Mucosa of descending colon (tissue), 3 donors: ENCODE measurements at regions not wholly inside any gene's neighbourhood (a gene's known extent, or its start where the extent isn't known, plus 50 kb on each side); places are given as distances from the start of the nearest gene placed in this dataset.

Source experiments
- ATAC-seq: fragments of 200-7000 bp; cut with Tn5 transposase; one replicate; pipeline ENCODE4 v1.9.1; 2020; ENCODE audit warnings: mild to moderate bottlenecking, moderate library complexity
- DNase-seq, 3 donors: peaks; one replicate each; pipeline ENCODE4 v3.0.0-alpha.2; 2020
- H3K36me3 ChIP-seq: fragments of 200-600 bp; one replicate; pipeline ENCODE4 v1.8.0; 2021; ENCODE audit warnings: low read depth, mild to moderate bottlenecking
- H3K4me1 ChIP-seq: fragments of 200-600 bp; one replicate; pipeline ENCODE4 v1.8.0; 2021; ENCODE audit warnings: low read depth, mild to moderate bottlenecking
- H3K4me3 ChIP-seq: fragments of 200-600 bp; one replicate; pipeline ENCODE4 v1.8.0; 2021; ENCODE audit warnings: mild to moderate bottlenecking
- H3K9me3 ChIP-seq: fragments of 200-600 bp; one replicate; pipeline ENCODE4 v1.8.0; 2021; ENCODE audit warnings: mild to moderate bottlenecking
- CTCF ChIP-seq: fragments of 200-600 bp; IDR thresholded peaks from one replicate; pipeline ENCODE4 v1.8.0; 2022; ENCODE audit warnings: antibody characterized with exemption, mild to moderate bottlenecking
- intact Hi-C, 2 donors: fragments of 100-400 bp; cut with DNase I in 1 of 2; cut with micrococcal nuclease in 1 of 2; formaldehyde crosslinking; loops; one replicate each; pipeline versions ENCODE4 v1.11.0 to v1.11.1; 2022; cut with DNase I, micrococcal nuclease
- donor health status: DM: no; HTN: no; CAD: no; lungs with moderate emphysema.
- donor health status: DM: no; HTN: no; CAD: no.
- donor health status: DM: no; HTN: yes; CAD: no.

GRCh38 chr5:26148569-26149107 lies 889.7 kb downstream of the CDH9 start:
- DNase-seq (peak in 1 of 3 donors; percentile 31), ATAC-seq (no peak)
- no peak for TF ChIP-seq CTCF
- H3K9me3 ChIP-seq = peaks cover 47% of the 10 kb centered on the region
- H3K36me3 ChIP-seq = no peaks in the 10 kb centered on the region
- no peaks in the 10 kb centered on the region for H3K4me1 ChIP-seq
- intact Hi-C loops = no loop called here
- no peak overlapping the region for H3K4me3 ChIP-seq

GRCh38 chr5:26143259-26143658 lies 895.1 kb downstream of the CDH9 start:
- Histone ChIP-seq H3K9me3 (peaks cover 42% of the 10 kb centered on the region), H3K4me3 (no peak overlapping the region), H3K4me1 (no peaks in the 10 kb centered on the region), H3K36me3 (no peaks in the 10 kb centered on the region)
- intact Hi-C loops = no loop called here
- ATAC-seq = no peak
- TF ChIP-seq CTCF = no peak
- DNase-seq = no peak

GRCh38 chr5:26121338-26121737 lies 917.0 kb downstream of the CDH9 start:
- intact Hi-C loops = no loop called here
- DNase-seq (no peak), ATAC-seq (no peak)
- no peaks in the 10 kb centered on the region for H3K4me1 ChIP-seq
- H3K9me3 ChIP-seq = peaks cover 34% of the 10 kb centered on the region
- no peaks in the 10 kb centered on the region for H3K36me3 ChIP-seq
- no peak for TF ChIP-seq CTCF
- no peak overlapping the region for H3K4me3 ChIP-seq

- H3K36me3 ChIP-seq = no peaks in the 10 kb centered on the region
- no peaks in the 10 kb centered on the region for H3K4me1 ChIP-seq
- no peak for ATAC-seq
- intact Hi-C loops = no loop called here
- TF ChIP-seq CTCF = no peak
- DNase-seq = no peak
- H3K9me3 ChIP-seq = peaks cover 47% of the 10 kb centered on the region
- no peak overlapping the region for H3K4me3 ChIP-seq
These were observed 934.2 kb downstream of the CDH9 start for GRCh38 chr5:26104175-26104574.

- Histone ChIP-seq H3K36me3 (no peaks in the 10 kb centered on the region), H3K9me3 (peaks cover 44% of the 10 kb centered on the region), H3K4me1 (no peaks in the 10 kb centered on the region), H3K4me3 (no peak overlapping the region)
- intact Hi-C loops = no loop called here
- no peak for TF ChIP-seq CTCF
- no peak for ATAC-seq
- no peak for DNase-seq
These were observed 978.2 kb downstream of the CDH9 start for GRCh38 chr5:26060212-26060611.

GRCh38 chr5:26054594-26054993 lies 983.8 kb downstream of the CDH9 start:
- Histone ChIP-seq H3K36me3 (no peaks in the 10 kb centered on the region), H3K9me3 (peaks cover 68% of the 10 kb centered on the region), H3K4me3 (no peak overlapping the region), H3K4me1 (no peaks in the 10 kb centered on the region)
- DNase-seq (no peak), ATAC-seq (no peak)
- intact Hi-C loops = no loop called here
- no peak for TF ChIP-seq CTCF
